NOMO-1 treated with dmso at 0.1 percent for 144 hours (cell line): ENCODE measurements at regions not wholly inside any gene's neighbourhood (a gene's known extent, or its start where the extent isn't known, plus 50 kb on each side); places are given as distances from the start of the nearest gene placed in this dataset.

Source experiments
- DNase-seq: peaks from one replicate; lab custom pipeline; 2025; ENCODE audit not compliant: unreplicated experiment; lab: John Stamatoyannopoulos, UW

DNA sequence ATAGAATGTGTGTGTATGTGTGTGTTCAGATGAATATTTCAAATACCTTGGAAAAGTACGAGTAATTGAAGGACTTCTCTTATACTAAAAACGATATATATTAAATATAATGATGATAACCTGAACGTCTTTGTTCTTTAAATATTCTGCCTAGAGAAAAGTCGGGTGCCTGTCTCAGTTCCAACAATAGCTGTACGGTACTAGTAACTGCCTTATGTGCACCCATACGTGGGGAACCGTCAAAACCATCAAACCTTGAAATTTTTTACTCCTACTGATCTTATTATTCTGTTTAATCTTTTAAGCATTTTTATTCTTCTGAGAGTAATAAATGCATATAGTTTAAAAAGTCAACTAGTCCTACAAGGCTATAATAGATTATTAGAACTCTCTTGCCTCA is 1045.7 kb downstream of the C4orf33 start:
- no peak for DNase-seq

DNA sequence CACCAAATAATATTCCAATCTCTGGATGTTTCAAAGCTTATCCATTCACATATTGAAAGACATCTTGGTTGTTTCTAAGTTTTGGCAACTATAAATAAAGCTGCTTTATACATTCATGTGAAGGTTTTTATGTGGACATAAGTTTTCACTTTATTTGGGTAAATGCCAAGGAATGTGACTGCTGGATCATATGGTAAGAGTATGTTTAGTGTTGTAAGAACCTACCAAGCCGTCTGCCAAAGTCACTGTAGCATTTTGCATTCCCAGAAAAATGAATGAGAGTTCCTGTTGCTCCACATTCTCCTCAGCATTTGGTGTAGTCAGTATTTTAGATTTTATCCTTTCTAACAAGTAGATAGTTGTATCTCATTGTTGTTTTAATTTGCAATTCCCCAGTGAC is 1047.7 kb downstream of the C4orf33 start:
- DNase-seq = no peak

GRCh38 chr4:130146773-130147172 is 1050.8 kb downstream of the C4orf33 start:
- no peak for DNase-seq

DNA sequence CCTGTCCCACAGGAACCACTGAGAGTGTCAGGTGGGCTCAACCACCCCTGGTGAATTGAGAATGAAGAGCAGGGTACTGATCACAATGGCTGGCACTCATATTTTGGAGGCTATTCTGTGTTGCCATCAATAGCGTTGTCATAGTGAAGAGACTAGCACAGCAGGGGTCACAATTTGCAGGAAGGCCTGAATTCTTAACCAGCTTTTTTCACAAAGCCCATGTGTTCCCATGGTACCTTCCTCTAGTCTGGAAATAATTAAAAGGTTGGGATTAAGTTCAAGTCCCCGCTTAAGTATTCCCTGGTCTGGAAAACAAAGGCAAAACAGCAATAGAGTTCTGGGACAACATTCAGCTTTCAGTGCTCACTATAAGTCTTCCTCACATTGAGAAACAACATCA is 1051.7 kb downstream of the C4orf33 start:
- no peak for DNase-seq

GRCh38 chr4:130154901-130155300 is 1058.9 kb downstream of the C4orf33 start:
- DNase-seq = no peak

DNA sequence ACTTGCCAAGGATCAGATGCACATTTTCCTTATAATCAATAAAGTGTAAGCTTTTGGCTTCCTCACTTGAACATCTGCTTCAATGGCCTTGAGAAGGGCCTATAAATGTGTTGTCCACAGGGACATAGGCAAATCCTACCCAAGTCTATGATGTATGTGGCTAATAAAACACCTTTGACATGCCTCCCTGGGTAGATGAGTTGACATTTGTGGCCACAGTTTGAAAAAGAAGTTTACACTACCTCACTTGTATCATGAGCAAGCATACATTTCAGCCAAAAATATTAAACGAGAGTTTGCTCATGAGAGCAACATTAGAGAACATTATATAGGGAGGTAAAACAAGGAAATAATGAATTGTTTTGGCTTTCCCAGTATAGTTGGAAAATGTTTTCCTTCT is 1067.7 kb downstream of the C4orf33 start:
- no peak for DNase-seq

- DNase-seq = no peak
Measured at GRCh38 chr4:130165381-130165780, 1069.4 kb downstream of the C4orf33 start.

GRCh38 chr4:130172156-130172555 is 1076.2 kb downstream of the C4orf33 start:
- DNase-seq = no peak

- DNase-seq = no peak
Measured at GRCh38 chr4:130178106-130178505, 1082.2 kb downstream of the C4orf33 start.

DNA sequence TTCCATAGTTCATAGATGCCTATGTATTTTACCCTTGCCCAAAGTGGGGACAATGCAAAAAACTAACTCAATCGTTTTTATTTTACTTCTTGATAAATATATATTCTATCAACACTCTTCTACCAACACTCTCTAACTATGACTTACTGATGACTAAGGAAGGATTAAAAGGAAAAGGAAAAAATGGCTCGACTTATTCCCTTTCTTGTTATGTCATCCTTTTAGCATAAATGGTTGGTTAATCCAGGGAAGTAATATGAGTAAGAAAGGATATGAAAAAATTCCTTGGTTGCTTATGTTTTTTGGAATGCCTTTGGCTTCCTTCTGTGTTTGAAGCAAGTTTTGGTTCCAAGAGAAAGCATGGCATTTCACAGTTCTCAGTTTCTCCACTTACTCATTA is 1087.1 kb downstream of the C4orf33 start:
- DNase-seq = no peak

- DNase-seq = no peak
Measured at GRCh38 chr4:130183766-130184165, 1087.8 kb downstream of the C4orf33 start.

GRCh38 chr4:130185123-130185522 is 1089.2 kb downstream of the C4orf33 start:
- DNase-seq = no peak

GRCh38 chr4:130186931-130187330 is 1091.0 kb downstream of the C4orf33 start:
- DNase-seq = no peak

DNA sequence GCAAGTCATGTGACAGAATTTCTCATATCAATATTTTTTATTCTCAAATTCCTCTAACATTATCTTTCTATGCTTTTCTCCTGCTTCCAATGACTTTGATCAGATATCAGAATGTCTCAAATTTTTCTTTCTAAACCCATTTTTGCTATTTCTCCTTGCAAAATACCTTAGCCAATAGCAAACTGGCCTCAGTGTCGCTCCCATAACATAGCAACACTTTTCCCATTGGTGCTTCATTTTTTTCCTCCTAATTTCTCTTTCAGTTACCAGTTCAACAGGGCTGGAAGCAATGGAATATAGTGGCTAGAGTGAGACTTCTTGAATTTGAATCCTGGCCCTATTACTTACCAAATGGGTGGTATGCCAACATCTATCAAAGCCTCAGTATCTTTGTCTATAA is 1091.6 kb downstream of the C4orf33 start:
- DNase-seq = no peak

DNA sequence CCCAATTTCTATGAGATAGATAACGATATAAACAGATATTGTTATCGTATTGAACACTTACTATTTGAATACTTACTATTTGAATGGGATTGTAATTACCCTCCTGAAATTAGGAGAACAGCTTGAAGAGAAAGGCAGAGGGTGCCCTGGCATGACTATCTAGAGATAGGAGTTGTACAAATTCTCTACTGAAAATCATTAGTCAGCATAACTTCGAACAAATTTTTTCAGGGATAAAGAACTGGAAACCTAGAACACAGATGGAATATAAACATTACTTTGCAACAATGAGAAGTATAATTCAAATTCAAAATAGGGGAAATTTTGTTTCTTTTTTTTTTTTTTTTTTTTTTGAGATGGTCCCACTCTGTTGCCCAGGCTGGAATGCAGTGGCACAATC is 1096.8 kb downstream of the C4orf33 start:
- no peak for DNase-seq

GRCh38 chr4:130197946-130198345 is 1102.0 kb downstream of the C4orf33 start:
- no peak for DNase-seq

- no peak for DNase-seq
Measured at GRCh38 chr4:130203571-130203970, 1107.6 kb downstream of the C4orf33 start.

GRCh38 chr4:130210864-130211263 is 1114.9 kb downstream of the C4orf33 start:
- DNase-seq = no peak

GRCh38 chr4:130214268-130214667 is 1118.3 kb downstream of the C4orf33 start:
- no peak for DNase-seq

DNA sequence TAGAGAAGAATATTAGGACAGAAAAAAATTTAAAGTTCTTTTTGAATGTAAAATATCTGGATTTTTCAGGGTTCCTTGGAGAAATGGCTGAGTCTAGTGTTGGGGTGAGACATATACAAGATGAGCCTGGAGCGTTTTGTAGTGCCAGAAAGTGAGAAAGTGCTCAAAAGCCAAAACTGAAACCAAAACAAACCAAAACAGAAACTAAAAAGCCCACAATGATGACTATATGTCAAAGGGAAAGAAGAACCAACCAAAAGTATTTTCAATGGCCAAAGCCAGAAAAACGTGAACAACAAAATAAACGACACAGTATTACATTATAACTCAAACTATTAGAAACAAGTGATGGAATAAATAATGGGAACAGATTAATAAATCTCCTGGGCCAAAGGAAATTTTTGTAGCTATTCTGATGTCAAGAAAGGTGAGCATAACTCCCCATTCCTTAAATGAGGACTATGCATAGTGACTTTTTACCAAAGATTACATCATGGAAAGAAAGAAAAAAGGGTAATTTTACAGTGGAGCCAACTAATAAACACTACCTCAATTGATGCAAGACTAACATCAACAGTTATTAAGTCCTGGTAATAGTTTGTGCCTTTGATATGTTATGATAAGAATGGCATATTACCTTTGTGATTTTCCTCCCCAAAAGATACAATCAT is 1137.6 kb downstream of the C4orf33 start:
- peak; percentile 9 for DNase-seq

DNA sequence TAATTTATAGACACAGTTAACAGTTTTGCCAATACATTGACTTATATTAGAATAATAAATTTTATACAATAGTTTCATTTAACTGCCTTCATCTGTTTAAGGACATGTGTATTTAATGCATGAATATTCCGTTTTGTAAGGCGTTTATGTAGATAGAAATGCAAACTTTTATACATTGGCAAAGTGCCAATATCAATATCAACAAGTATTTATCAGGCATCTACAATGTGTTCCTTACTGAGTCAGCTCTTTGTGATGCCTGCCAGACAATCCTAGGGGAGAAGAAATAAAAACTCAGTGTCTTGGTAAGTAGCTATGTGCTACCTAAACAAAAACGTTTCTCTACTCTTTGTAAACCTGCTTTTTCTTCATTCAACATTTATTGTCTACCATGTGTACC is 1142.2 kb downstream of the C4orf33 start:
- DNase-seq = no peak

DNA sequence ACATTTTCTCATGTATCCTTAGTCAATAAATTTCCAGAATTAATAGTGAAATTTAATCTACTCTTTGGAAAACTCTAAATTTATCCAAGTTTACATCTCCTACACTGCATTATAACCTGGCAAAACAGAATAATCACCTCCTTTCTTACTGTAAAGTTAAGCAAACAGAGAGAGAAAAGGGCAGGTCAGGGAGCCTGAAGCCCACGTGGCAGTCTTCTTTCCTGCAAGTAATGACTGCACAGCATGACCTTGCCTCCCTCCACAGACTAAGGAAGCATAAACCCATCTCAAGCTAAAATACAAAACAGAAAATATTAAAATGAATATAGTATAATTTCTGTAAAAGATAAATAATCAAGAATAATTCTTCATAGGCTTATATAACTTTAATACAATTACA is 1153.0 kb downstream of the C4orf33 start:
- no peak for DNase-seq

DNA sequence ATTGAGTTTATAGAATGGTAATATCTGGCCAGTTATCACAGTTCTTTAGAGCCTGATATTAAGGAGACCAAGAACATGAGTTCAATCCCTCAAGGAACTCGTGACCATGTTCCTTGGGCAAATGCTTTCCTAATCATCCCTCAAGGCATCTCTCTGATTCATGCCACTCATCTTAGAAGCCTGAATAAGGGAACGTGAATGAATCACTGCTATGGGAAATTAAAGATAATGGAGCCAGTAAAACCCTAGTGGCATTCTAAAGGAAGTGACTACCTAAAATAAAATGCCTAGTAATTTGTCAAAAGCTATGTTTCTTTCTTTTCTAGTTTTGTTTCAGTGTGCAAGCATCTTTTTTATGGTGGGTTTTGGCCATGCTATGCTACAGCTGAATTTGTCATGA is 1161.3 kb downstream of the C4orf33 start:
- DNase-seq = no peak
